ENCODE measurements at regions not wholly inside any gene's neighbourhood (a gene's known extent, or its start where the extent isn't known, plus 50 kb on each side); places are given as distances from the start of the nearest gene placed in this dataset.

- DNase-seq (ENCODE audit: low read depth, low spot score) = no peak
- Mint-ChIP-seq H3K36me3 (ENCODE audit: low read depth) (no peaks in the 10 kb centered on the region), H3K9me3 (no peaks in the 10 kb centered on the region), H3K4me3 (no peak overlapping the region), H3K27me3 (ENCODE audit: low read depth) (no peaks in the 10 kb centered on the region), H3K4me1 (no peaks in the 10 kb centered on the region), H3K27ac (ENCODE audit: unreplicated experiment) (no peak overlapping the region)
- TF ChIP-seq, protein P1, sequence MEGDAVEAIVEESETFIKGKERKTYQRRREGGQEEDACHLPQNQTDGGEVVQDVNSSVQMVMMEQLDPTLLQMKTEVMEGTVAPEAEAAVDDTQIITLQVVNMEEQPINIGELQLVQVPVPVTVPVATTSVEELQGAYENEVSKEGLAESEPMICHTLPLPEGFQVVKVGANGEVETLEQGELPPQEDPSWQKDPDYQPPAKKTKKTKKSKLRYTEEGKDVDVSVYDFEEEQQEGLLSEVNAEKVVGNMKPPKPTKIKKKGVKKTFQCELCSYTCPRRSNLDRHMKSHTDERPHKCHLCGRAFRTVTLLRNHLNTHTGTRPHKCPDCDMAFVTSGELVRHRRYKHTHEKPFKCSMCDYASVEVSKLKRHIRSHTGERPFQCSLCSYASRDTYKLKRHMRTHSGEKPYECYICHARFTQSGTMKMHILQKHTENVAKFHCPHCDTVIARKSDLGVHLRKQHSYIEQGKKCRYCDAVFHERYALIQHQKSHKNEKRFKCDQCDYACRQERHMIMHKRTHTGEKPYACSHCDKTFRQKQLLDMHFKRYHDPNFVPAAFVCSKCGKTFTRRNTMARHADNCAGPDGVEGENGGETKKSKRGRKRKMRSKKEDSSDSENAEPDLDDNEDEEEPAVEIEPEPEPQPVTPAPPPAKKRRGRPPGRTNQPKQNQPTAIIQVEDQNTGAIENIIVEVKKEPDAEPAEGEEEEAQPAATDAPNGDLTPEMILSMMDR (conservative IDR thresholded peaks at IDR 0.05) = peak; percentile 59
Measured at GRCh38 chr14:44657696-44658388, 150.8 kb upstream of the FSCB start.

- no peak for DNase-seq (ENCODE audit: low read depth, low spot score)
- Mint-ChIP-seq H3K36me3 (ENCODE audit: low read depth) (no peaks in the 10 kb centered on the region), H3K9me3 (no peaks in the 10 kb centered on the region), H3K4me3 (no peak overlapping the region), H3K4me1 (no peaks in the 10 kb centered on the region), H3K27me3 (ENCODE audit: low read depth) (no peaks in the 10 kb centered on the region), H3K27ac (ENCODE audit: unreplicated experiment) (no peak overlapping the region)
- TF ChIP-seq, protein P1 (conservative IDR thresholded peaks at IDR 0.05) = no peak
Measured at GRCh38 chr14:44657203-44657602, 150.1 kb upstream of the FSCB start.

- H3K4me1 Mint-ChIP-seq = no peaks in the 10 kb centered on the region
- TF ChIP-seq, protein P1 (conservative IDR thresholded peaks at IDR 0.05) = no peak
Measured at GRCh38 chr14:44654591-44654990, 147.5 kb upstream of the FSCB start.

DNA sequence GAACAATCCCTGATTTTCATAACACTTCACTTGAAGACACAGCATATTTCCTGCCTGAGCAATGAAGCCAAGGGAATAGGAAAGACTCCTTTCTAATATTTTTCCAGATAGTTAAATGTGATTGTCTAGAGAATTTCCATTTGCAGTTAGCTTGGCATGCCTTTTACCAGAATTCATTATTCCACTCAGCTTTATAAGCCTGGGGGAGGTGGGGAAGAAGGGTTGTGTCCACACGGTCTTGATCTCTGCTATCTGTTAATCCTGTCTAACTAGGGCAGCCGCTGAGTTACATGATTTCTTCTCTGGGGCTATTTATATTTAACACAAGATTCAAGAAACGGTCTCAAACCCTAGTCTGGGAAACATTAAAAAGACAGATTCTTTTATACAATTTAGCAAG, 146.6 kb upstream of the FSCB start:
- H3K36me3 Mint-ChIP-seq (ENCODE audit: low read depth) = no peaks in the 10 kb centered on the region
- no peak for DNase-seq (ENCODE audit: low read depth, low spot score)
- TF ChIP-seq, protein P1 (conservative IDR thresholded peaks at IDR 0.05) = no peak
- H3K4me1 Mint-ChIP-seq = no peaks in the 10 kb centered on the region
- no peaks in the 10 kb centered on the region for H3K27me3 Mint-ChIP-seq (ENCODE audit: low read depth)
- no peak overlapping the region for H3K27ac Mint-ChIP-seq (ENCODE audit: unreplicated experiment)
- H3K4me3 Mint-ChIP-seq = no peak overlapping the region
- H3K9me3 Mint-ChIP-seq = peaks cover 4% of the 10 kb centered on the region

More at GRCh38 chr14:44654591-44654990, 147.5 kb upstream of the FSCB start:
- DNase-seq (ENCODE audit: low read depth, low spot score) = no peak
- Mint-ChIP-seq H3K27me3 (ENCODE audit: low read depth) (no peaks in the 10 kb centered on the region), H3K36me3 (ENCODE audit: low read depth) (no peaks in the 10 kb centered on the region), H3K27ac (ENCODE audit: unreplicated experiment) (no peak overlapping the region), H3K9me3 (peaks cover 4% of the 10 kb centered on the region), H3K4me3 (no peak overlapping the region)

GRCh38 chr14:44652640-44653039, 145.6 kb upstream of the FSCB start:
- Mint-ChIP-seq H3K4me3 (no peak overlapping the region), H3K27me3 (ENCODE audit: low read depth) (no peaks in the 10 kb centered on the region), H3K36me3 (ENCODE audit: low read depth) (no peaks in the 10 kb centered on the region), H3K9me3 (peaks cover 4% of the 10 kb centered on the region), H3K27ac (ENCODE audit: unreplicated experiment) (no peak overlapping the region), H3K4me1 (no peaks in the 10 kb centered on the region)
- DNase-seq (ENCODE audit: low read depth, low spot score) = no peak
- TF ChIP-seq, protein P1 (conservative IDR thresholded peaks at IDR 0.05) = no peak

All from neural crest cell (in vitro differentiated cells).